ENCODE measurements at regions not wholly inside any gene's neighbourhood (a gene's known extent, or its start where the extent isn't known, plus 50 kb on each side); places are given as distances from the start of the nearest gene placed in this dataset.

DNA sequence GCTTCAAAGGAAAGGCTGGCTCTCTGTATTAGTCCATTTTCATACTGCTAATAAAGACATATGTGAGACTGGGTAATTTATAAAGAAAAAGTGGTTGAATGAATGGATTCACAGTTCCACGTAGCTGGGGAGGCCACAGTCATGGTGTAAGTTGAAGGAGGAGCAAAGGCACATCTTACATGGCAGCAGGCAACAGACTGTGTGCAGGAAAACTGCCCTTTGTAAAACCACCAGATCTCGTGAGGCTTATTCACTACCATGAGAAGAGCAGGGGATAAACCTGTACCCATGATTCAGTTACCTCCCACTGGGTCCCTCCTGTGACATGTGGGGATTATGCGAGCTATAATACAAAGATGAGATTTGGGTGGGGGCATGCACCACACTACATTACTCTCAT, 1486.6 kb downstream of the PCDH7 start:
- H3K9me3 ChIP-seq (ENCODE audit: control insufficient read depth in 2 of 2, insufficient read depth in 1 of 2, low read depth in 1 of 2, low read length in 1 of 2): no peaks in the 10 kb centered on the region
- H3K4me3 ChIP-seq (ENCODE audit: low read depth in 1 of 3, low read length in 3 of 3): no peak overlapping the region
- no peak overlapping the region for H3K27ac ChIP-seq (ENCODE audit: low read depth in 1 of 3, low read length in 2 of 3)
- no peaks in the 10 kb centered on the region for H3K36me3 ChIP-seq (ENCODE audit: control insufficient read depth in 3 of 3, insufficient read depth in 2 of 3, low read depth in 1 of 3, low read length in 3 of 3)
- H3K27me3 ChIP-seq (ENCODE audit: control insufficient read depth in 3 of 3, insufficient read depth in 3 of 3, low read length in 3 of 3): no peaks in the 10 kb centered on the region
- no peaks in the 10 kb centered on the region for H3K4me1 ChIP-seq (ENCODE audit: control insufficient read depth in 3 of 3, insufficient read depth in 2 of 3, low read depth in 1 of 3, low read length in 2 of 3)
- DNase-seq: no peak
- FAIRE-seq: no peak
- WGBS, 3 donors: 60 to 72% (median 61%) methylated on average over 3 of the region's 3 CpGs

DNA sequence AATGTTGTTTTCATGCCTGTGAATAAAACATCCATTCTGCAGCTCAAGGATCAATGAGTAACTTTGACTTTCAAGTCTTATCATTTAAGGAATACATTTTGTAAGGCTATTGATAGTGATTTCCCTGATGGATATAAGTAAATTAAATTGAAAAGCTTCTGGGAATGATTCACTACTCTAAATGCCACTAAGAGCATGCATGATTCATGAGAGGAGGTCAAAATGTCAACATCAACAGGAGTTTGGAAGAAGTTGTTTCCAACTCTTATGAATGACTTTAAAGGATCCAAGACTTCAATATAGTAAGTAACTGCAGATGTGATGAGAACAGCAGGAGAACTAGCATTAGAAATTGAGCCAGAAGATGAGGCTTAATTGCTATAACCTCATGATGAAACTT, 1487.3 kb downstream of the PCDH7 start:
- DNase-seq (no peak), FAIRE-seq (no peak)
- Histone ChIP-seq H3K4me1 (ENCODE audit: control insufficient read depth in 3 of 3, insufficient read depth in 2 of 3, low read depth in 1 of 3, low read length in 2 of 3) (no peaks in the 10 kb centered on the region), H3K36me3 (ENCODE audit: control insufficient read depth in 3 of 3, insufficient read depth in 2 of 3, low read depth in 1 of 3, low read length in 3 of 3) (no peaks in the 10 kb centered on the region), H3K27ac (ENCODE audit: low read depth in 1 of 3, low read length in 2 of 3) (no peak overlapping the region), H3K27me3 (ENCODE audit: control insufficient read depth in 3 of 3, insufficient read depth in 3 of 3, low read length in 3 of 3) (no peaks in the 10 kb centered on the region), H3K9me3 (ENCODE audit: control insufficient read depth in 2 of 2, insufficient read depth in 1 of 2, low read depth in 1 of 2, low read length in 1 of 2) (no peaks in the 10 kb centered on the region), H3K4me3 (ENCODE audit: low read depth in 1 of 3, low read length in 3 of 3) (no peak overlapping the region)

DNA sequence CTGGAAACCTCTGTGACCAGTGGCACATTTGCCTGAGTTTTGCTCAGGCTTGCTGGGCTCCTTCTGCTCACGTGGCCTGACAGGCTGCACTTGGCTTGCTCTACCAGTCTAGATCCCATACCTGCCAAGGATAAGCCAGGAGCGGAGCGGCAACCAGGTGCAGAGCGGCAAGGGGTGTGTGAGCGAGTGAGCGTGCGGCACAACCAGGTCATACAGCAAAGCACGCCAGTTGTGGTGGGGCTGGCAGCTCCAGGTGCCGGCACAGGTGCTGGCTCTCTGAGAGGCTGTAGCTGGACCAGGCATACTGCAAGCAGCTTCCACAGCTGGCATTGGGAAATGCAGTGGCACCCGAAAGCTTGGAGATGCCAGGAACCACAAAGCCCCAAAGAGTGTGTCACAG, 1495.1 kb downstream of the PCDH7 start:
- Histone ChIP-seq H3K27me3 (ENCODE audit: control insufficient read depth in 3 of 3, insufficient read depth in 3 of 3, low read length in 3 of 3) (no peaks in the 10 kb centered on the region), H3K27ac (ENCODE audit: low read depth in 1 of 3, low read length in 2 of 3) (no peak overlapping the region), H3K4me3 (ENCODE audit: low read depth in 1 of 3, low read length in 3 of 3) (no peak overlapping the region), H3K4me1 (ENCODE audit: control insufficient read depth in 3 of 3, insufficient read depth in 2 of 3, low read depth in 1 of 3, low read length in 2 of 3) (no peaks in the 10 kb centered on the region), H3K9me3 (ENCODE audit: control insufficient read depth in 2 of 2, insufficient read depth in 1 of 2, low read depth in 1 of 2, low read length in 1 of 2) (no peaks in the 10 kb centered on the region), H3K36me3 (ENCODE audit: control insufficient read depth in 3 of 3, insufficient read depth in 2 of 3, low read depth in 1 of 3, low read length in 3 of 3) (no peaks in the 10 kb centered on the region)
- WGBS, 3 donors: 89 to 94% (median 89%) methylated on average over 10 of the region's 10 CpGs
- FAIRE-seq: no peak
- DNase-seq: no peak

DNA sequence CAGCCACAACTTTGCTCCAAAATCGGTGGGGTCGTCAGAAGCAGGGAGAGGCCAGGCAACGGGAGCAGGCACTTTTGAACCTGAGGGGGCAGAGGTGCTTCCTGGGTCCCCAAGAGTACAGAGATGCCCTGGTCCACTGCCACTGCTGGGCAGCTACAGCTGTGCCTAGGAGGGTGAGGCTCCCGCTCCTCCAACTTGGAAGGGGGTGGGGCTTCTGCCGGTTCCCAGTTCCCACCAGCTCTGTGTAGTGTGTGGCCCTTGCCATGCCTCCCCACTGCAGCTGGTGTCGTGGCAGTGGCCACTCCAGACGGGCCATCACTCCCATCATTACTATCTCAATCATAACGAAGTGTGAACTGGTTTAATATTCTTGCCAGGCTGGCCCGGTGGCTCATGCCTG, 1496.3 kb downstream of the PCDH7 start:
- no peaks in the 10 kb centered on the region for H3K36me3 ChIP-seq (ENCODE audit: control insufficient read depth in 3 of 3, insufficient read depth in 2 of 3, low read depth in 1 of 3, low read length in 3 of 3)
- H3K9me3 ChIP-seq (ENCODE audit: control insufficient read depth in 2 of 2, insufficient read depth in 1 of 2, low read depth in 1 of 2, low read length in 1 of 2): no peaks in the 10 kb centered on the region
- no peak overlapping the region for H3K27ac ChIP-seq (ENCODE audit: low read depth in 1 of 3, low read length in 2 of 3)
- 77 to 87% (median 81%) methylated on average over 9 of the region's 9 CpGs for WGBS, 3 donors
- DNase-seq (no peak), FAIRE-seq (no peak)
- H3K27me3 ChIP-seq (ENCODE audit: control insufficient read depth in 3 of 3, insufficient read depth in 3 of 3, low read length in 3 of 3): no peaks in the 10 kb centered on the region
- no peak overlapping the region for H3K4me3 ChIP-seq (ENCODE audit: low read depth in 1 of 3, low read length in 3 of 3)
- no peaks in the 10 kb centered on the region for H3K4me1 ChIP-seq (ENCODE audit: control insufficient read depth in 3 of 3, insufficient read depth in 2 of 3, low read depth in 1 of 3, low read length in 2 of 3)

DNA sequence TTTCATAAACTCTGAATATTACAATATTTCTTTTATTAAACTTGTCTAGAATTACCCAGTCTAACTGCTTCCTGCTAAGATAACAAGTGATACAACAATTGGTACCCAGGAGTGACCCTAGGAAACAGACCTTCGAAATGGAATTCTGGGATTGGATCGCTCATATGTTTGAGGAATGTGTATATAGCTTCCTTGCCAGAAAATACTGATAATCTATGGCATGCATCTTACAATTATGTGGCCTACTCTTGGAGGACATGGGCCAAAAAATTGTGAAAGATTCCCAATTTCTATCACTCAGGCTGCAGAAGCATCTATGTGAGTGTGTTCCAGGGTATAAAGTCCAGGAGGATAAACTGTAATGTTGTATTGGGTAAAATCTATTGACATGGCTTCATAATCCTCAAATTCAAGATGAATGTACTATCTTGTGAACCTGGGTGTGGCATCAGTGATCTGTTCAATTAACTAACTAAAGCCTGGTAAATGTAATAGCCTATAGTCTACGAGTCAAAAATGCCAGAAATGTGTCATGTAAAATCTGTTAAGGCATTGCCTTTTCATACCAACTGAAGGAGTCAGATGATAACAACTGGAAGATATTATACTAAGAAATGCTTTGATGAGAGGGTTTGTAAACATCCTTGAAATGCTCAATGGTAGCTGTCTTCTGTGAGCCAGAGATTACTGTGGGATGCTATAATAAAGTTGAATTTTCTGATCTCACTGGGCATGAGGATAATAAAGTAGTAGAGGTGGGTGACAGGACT, 1499.3 kb downstream of the PCDH7 start:
- FAIRE-seq (no peak), DNase-seq (no peak)
- Histone ChIP-seq H3K36me3 (ENCODE audit: control insufficient read depth in 3 of 3, insufficient read depth in 2 of 3, low read depth in 1 of 3, low read length in 3 of 3) (no peaks in the 10 kb centered on the region), H3K9me3 (ENCODE audit: control insufficient read depth in 2 of 2, insufficient read depth in 1 of 2, low read depth in 1 of 2, low read length in 1 of 2) (no peaks in the 10 kb centered on the region), H3K27ac (ENCODE audit: low read depth in 1 of 3, low read length in 2 of 3) (no peak overlapping the region), H3K4me1 (ENCODE audit: control insufficient read depth in 3 of 3, insufficient read depth in 2 of 3, low read depth in 1 of 3, low read length in 2 of 3) (no peaks in the 10 kb centered on the region), H3K4me3 (ENCODE audit: low read depth in 1 of 3, low read length in 3 of 3) (no peak overlapping the region), H3K27me3 (ENCODE audit: control insufficient read depth in 3 of 3, insufficient read depth in 3 of 3, low read length in 3 of 3) (no peaks in the 10 kb centered on the region)
- 22 to 56% (median 46%) methylated on average over 3 of the region's 3 CpGs for WGBS, 3 donors

DNA sequence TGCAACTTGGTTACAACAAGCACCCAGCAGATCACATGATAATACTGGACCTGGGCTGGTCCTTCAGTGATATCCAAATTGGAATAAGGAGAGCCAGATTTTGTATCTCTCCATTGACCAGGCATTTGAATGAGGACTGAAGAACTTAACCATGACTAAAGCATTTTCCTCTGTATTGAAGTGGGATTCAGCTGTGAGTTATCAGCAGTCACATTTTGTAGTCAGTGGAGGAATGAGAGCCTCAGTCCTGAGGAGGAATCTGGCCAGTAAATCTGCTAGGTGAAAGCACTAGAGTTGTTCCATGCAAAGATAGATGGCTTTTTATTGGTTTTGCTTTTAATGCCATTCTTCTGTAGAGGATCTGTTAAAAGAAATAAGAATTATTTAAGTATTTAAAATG, 1506.0 kb downstream of the PCDH7 start:
- Histone ChIP-seq H3K4me1 (ENCODE audit: control insufficient read depth in 3 of 3, insufficient read depth in 2 of 3, low read depth in 1 of 3, low read length in 2 of 3) (no peaks in the 10 kb centered on the region), H3K4me3 (ENCODE audit: low read depth in 1 of 3, low read length in 3 of 3) (no peak overlapping the region), H3K27me3 (ENCODE audit: control insufficient read depth in 3 of 3, insufficient read depth in 3 of 3, low read length in 3 of 3) (no peaks in the 10 kb centered on the region), H3K27ac (ENCODE audit: low read depth in 1 of 3, low read length in 2 of 3) (no peak overlapping the region), H3K36me3 (ENCODE audit: control insufficient read depth in 3 of 3, insufficient read depth in 2 of 3, low read depth in 1 of 3, low read length in 3 of 3) (no peaks in the 10 kb centered on the region), H3K9me3 (ENCODE audit: control insufficient read depth in 2 of 2, insufficient read depth in 1 of 2, low read depth in 1 of 2, low read length in 1 of 2) (peaks cover 0 to 2% of the 10 kb centered on the region in 2 donors)
- FAIRE-seq: no peak
- no peak for DNase-seq

DNA sequence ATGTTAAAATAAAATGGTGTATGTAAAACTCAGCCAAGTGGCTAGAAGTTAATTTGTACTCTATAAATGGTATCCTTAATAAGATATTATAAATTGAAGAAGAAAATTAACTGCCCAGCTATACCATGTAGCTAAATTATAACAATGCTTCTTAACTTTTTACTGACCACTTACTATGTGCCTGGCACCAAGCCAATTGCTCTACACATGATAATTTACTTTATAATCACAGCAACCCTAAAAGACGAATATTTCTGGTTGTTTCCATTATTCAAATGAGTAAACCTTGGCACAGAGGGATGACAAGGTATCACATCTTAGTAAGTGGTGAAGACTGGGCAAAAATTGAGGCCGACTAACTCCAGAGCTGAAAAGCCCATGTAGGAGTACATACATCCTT, 1506.6 kb downstream of the PCDH7 start:
- Histone ChIP-seq H3K36me3 (ENCODE audit: control insufficient read depth in 3 of 3, insufficient read depth in 2 of 3, low read depth in 1 of 3, low read length in 3 of 3) (no peaks in the 10 kb centered on the region), H3K4me1 (ENCODE audit: control insufficient read depth in 3 of 3, insufficient read depth in 2 of 3, low read depth in 1 of 3, low read length in 2 of 3) (no peaks in the 10 kb centered on the region), H3K4me3 (ENCODE audit: low read depth in 1 of 3, low read length in 3 of 3) (no peak overlapping the region), H3K27ac (ENCODE audit: low read depth in 1 of 3, low read length in 2 of 3) (no peak overlapping the region), H3K9me3 (ENCODE audit: control insufficient read depth in 2 of 2, insufficient read depth in 1 of 2, low read depth in 1 of 2, low read length in 1 of 2) (peaks cover 0 to 2% of the 10 kb centered on the region in 2 donors), H3K27me3 (ENCODE audit: control insufficient read depth in 3 of 3, insufficient read depth in 3 of 3, low read length in 3 of 3) (no peaks in the 10 kb centered on the region)
- no peak for DNase-seq
- WGBS, 3 donors: 70 to 77% (median 71%) methylated on average over 2 of the region's 2 CpGs
- no peak for FAIRE-seq

DNA sequence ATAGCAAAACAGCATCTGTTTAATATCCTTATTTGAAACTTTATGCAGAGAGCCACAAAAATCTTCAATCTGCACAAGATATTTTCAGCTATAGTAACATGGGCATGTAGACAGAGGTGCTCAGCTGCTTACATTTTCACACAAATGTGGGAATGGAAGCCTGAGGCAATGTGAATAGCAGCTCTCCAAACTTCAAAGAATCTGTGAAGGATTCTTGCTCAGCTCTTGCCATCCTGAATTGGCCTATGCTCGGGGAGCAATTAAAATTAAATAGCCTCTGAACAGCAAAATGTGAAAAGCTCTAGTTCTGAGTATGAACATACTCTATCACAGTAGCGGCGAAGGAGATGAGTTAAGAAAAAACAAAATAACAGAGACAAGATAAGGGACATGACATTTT, 1523.8 kb downstream of the PCDH7 start:
- 58 to 79% (median 58%) methylated on average over 3 of the region's 3 CpGs for WGBS, 3 donors
- Histone ChIP-seq H3K36me3 (ENCODE audit: control insufficient read depth in 3 of 3, insufficient read depth in 2 of 3, low read depth in 1 of 3, low read length in 3 of 3) (no peaks in the 10 kb centered on the region), H3K27me3 (ENCODE audit: control insufficient read depth in 3 of 3, insufficient read depth in 3 of 3, low read length in 3 of 3) (no peaks in the 10 kb centered on the region), H3K9me3 (ENCODE audit: control insufficient read depth in 2 of 2, insufficient read depth in 1 of 2, low read depth in 1 of 2, low read length in 1 of 2) (no peaks in the 10 kb centered on the region), H3K4me1 (ENCODE audit: control insufficient read depth in 3 of 3, insufficient read depth in 2 of 3, low read depth in 1 of 3, low read length in 2 of 3) (no peaks in the 10 kb centered on the region), H3K4me3 (ENCODE audit: low read depth in 1 of 3, low read length in 3 of 3) (no peak overlapping the region), H3K27ac (ENCODE audit: low read depth in 1 of 3, low read length in 2 of 3) (no peak overlapping the region)
- FAIRE-seq (no peak), DNase-seq (no peak)

DNA sequence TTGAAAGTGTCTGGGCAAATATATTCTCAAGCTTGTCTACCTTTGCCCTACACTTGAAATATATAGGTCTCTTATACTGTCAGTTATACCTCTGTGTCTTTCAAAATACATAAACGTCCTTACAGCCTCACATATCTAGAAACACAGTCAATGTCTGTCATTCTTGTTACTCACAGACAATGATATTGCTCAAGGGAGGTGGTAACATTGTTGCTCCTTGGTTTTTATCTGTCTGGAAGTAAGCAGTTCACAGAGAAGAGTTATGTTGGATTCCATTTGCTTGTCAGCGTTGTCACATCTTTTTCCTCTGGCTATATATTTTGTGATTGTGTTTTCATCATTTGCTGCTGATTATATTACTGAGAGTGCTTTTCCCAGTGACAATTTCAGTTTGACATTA, 1528.9 kb downstream of the PCDH7 start:
- no peaks in the 10 kb centered on the region for H3K4me1 ChIP-seq (ENCODE audit: control insufficient read depth in 3 of 3, insufficient read depth in 2 of 3, low read depth in 1 of 3, low read length in 2 of 3)
- no peak overlapping the region for H3K4me3 ChIP-seq (ENCODE audit: low read depth in 1 of 3, low read length in 3 of 3)
- no peak overlapping the region for H3K27ac ChIP-seq (ENCODE audit: low read depth in 1 of 3, low read length in 2 of 3)
- H3K27me3 ChIP-seq (ENCODE audit: control insufficient read depth in 3 of 3, insufficient read depth in 3 of 3, low read length in 3 of 3): no peaks in the 10 kb centered on the region
- H3K9me3 ChIP-seq (ENCODE audit: control insufficient read depth in 2 of 2, insufficient read depth in 1 of 2, low read depth in 1 of 2, low read length in 1 of 2): no peaks in the 10 kb centered on the region
- DNase-seq: no peak
- 50 to 53% (median 50%) methylated on average over 2 of the region's 2 CpGs for WGBS, 3 donors
- H3K36me3 ChIP-seq (ENCODE audit: control insufficient read depth in 3 of 3, insufficient read depth in 2 of 3, low read depth in 1 of 3, low read length in 3 of 3): no peaks in the 10 kb centered on the region
- FAIRE-seq: no peak

All from small intestine (tissue), 7 donors.